Tibial artery (tissue), 4 donors: ENCODE measurements at regions not wholly inside any gene's neighbourhood (a gene's known extent, or its start where the extent isn't known, plus 50 kb on each side); places are given as distances from the start of the nearest gene placed in this dataset.

Experiments
- DNase-seq, 2 donors: peaks; one replicate each; pipeline ENCODE4 v3.0.0-alpha.2; 2019
- H3K27ac ChIP-seq, 2 donors: fragments of 200-600 bp; sonication (generic) in 1 of 2; 1 replicate in 1 of 2; 2 replicates in 1 of 2; pipeline ENCODE4 v1.5.1; 2018 to 2019; ENCODE audit warnings: mild to moderate bottlenecking in 1 of 2
- H3K27me3 ChIP-seq, 2 donors: fragments of 200-600 bp; sonication (generic) in 1 of 2; one replicate each; pipeline versions ENCODE4 v1.5.1 to v1.6.0; 2016 to 2019
- H3K36me3 ChIP-seq, 3 donors: fragments of 200-600 bp; sonication (generic) in 2 of 3; one replicate each; pipeline ENCODE4 v1.5.1; 2016 to 2019; ENCODE audit warnings: mild to moderate bottlenecking in 2 of 3
- H3K4me1 ChIP-seq, 4 donors: fragments of 200-600 bp; sonication (generic) in 2 of 4; 1 replicate in 3 of 4; 2 replicates in 1 of 4; pipeline ENCODE4 v1.5.1; 2016 to 2019
- H3K4me3 ChIP-seq, 2 donors: fragments of 200-600 bp; sonication (generic) in 1 of 2; 1 replicate in 1 of 2; 2 replicates in 1 of 2; pipeline ENCODE4 v1.5.1; 2018 to 2019; ENCODE audit warnings: mild to moderate bottlenecking in 2 of 2
- H3K9me3 ChIP-seq, 3 donors: fragments of 200-600 bp; sonication (generic) in 1 of 3; one replicate each; pipeline ENCODE4 v1.5.1; 2016 to 2019
- intact Hi-C: fragments of 100-400 bp; cut with DNase I; formaldehyde crosslinking; loops from one replicate; pipeline ENCODE4 v1.15.0; 2023; ENCODE audit warnings: low total_unique reads
- TF ChIP-seq, protein P1 (sequence below), 2 experiments: fragments of 200-600 bp in 1 of 2; fragments of 450-650 bp in 1 of 2; IDR thresholded peaks; one replicate each; pipeline ENCODE4 v1.5.1; 2017 to 2019; ENCODE audit warnings: antibody characterized with exemption in 2 of 2, mild to moderate bottlenecking in 1 of 2, moderate library complexity in 1 of 2

DNA sequence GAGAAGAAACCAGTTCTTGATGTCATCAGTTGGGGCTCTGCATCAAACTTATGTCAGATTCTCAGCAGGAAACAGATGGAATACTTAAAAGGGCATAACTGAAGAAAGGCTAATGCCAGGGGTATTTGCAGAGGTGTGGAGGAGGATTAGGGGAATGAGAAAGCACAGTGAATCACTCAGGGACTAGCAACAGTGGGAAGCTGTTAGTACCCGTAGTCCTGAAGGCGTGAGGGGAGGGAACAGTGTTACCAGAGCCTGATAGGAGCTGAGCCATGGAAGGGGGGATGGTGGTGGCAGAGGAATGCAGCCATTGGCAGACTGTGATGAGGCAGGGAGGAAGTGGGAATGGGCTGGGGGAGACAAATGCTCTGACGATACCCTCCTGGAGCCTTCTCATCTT lies 162.3 kb downstream of the UTP18 start:
- Histone ChIP-seq H3K36me3 (no peaks in the 10 kb centered on the region), H3K27me3 (peaks cover 0 to 3% of the 10 kb centered on the region in 2 donors), H3K4me3 (no peak overlapping the region), H3K9me3 (no peaks in the 10 kb centered on the region), H3K27ac (no peak overlapping the region), H3K4me1 (no peaks in the 10 kb centered on the region)
- intact Hi-C loops = no loop called here
- no peak for DNase-seq
- TF ChIP-seq, protein P1, sequence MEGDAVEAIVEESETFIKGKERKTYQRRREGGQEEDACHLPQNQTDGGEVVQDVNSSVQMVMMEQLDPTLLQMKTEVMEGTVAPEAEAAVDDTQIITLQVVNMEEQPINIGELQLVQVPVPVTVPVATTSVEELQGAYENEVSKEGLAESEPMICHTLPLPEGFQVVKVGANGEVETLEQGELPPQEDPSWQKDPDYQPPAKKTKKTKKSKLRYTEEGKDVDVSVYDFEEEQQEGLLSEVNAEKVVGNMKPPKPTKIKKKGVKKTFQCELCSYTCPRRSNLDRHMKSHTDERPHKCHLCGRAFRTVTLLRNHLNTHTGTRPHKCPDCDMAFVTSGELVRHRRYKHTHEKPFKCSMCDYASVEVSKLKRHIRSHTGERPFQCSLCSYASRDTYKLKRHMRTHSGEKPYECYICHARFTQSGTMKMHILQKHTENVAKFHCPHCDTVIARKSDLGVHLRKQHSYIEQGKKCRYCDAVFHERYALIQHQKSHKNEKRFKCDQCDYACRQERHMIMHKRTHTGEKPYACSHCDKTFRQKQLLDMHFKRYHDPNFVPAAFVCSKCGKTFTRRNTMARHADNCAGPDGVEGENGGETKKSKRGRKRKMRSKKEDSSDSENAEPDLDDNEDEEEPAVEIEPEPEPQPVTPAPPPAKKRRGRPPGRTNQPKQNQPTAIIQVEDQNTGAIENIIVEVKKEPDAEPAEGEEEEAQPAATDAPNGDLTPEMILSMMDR (IDR thresholded peaks at IDR 0.05) = no peak

- DNase-seq = no peak
- Histone ChIP-seq H3K4me1 (no peaks in the 10 kb centered on the region), H3K27me3 (peaks cover 0 to 3% of the 10 kb centered on the region in 2 donors), H3K4me3 (no peak overlapping the region), H3K27ac (no peak overlapping the region), H3K9me3 (no peaks in the 10 kb centered on the region), H3K36me3 (no peaks in the 10 kb centered on the region)
- intact Hi-C loops = no loop called here
- TF ChIP-seq, protein P1 (IDR thresholded peaks at IDR 0.05) = no peak
Observed at GRCh38 chr17:51423421-51424160, 163.2 kb downstream of the UTP18 start.

DNA sequence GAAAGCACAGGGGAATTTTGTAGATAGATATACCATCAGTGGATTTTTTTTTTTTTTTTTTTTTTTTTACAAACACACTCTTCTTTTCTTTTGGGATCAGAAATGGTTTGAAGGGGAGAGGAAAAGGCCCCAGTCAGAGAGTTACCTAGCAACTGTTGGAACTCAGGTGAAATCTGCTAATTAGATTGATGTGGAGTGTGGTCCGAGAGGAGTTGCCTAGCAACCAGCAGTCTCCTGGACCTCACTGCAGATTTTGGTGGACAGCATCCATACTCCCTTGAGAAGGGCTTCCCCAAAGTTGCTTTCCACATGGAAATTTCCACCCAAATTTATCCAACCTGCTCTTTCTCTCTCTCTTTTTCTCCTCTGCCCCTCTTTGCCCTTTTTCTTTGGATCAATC lies 165.4 kb downstream of the UTP18 start:
- no peak overlapping the region for H3K27ac ChIP-seq
- peaks cover 0 to 3% of the 10 kb centered on the region in 2 donors for H3K27me3 ChIP-seq
- H3K4me3 ChIP-seq = no peak overlapping the region
- no peak for DNase-seq
- H3K4me1 ChIP-seq = no peaks in the 10 kb centered on the region
- intact Hi-C loops = no loop called here
- H3K9me3 ChIP-seq = no peaks in the 10 kb centered on the region
- no peaks in the 10 kb centered on the region for H3K36me3 ChIP-seq
- TF ChIP-seq, protein P1 (IDR thresholded peaks at IDR 0.05) = no peak

GRCh38 chr17:51427323-51427811 lies 167.0 kb downstream of the UTP18 start:
- intact Hi-C loops = no loop called here
- no peaks in the 10 kb centered on the region for H3K36me3 ChIP-seq
- H3K9me3 ChIP-seq = no peaks in the 10 kb centered on the region
- no peaks in the 10 kb centered on the region for H3K27me3 ChIP-seq
- H3K4me3 ChIP-seq = no peak overlapping the region
- DNase-seq = no peak
- H3K4me1 ChIP-seq = no peaks in the 10 kb centered on the region
- H3K27ac ChIP-seq = no peak overlapping the region
- TF ChIP-seq, protein P1 (IDR thresholded peaks at IDR 0.05) = no peak

- Histone ChIP-seq H3K4me1 (no peaks in the 10 kb centered on the region), H3K27me3 (no peaks in the 10 kb centered on the region), H3K9me3 (no peaks in the 10 kb centered on the region), H3K27ac (no peak overlapping the region), H3K4me3 (no peak overlapping the region), H3K36me3 (no peaks in the 10 kb centered on the region)
- TF ChIP-seq, protein P1 (IDR thresholded peaks at IDR 0.05) = no peak
- intact Hi-C loops = no loop called here
- DNase-seq = no peak
Observed at GRCh38 chr17:51427856-51428255, 167.5 kb downstream of the UTP18 start.
